HEK293 (cell line): ENCODE measurements at regions not wholly inside any gene's neighbourhood (a gene's known extent, or its start where the extent isn't known, plus 50 kb on each side); places are given as distances from the start of the nearest gene placed in this dataset.

Source experiments
- CTCF ChIA-PET: fragments of 350-600 bp; formaldehyde crosslinking; extraction: SDS; loops from one replicate; lab custom pipeline; 2021; ENCODE audit warnings: antibody characterized with exemption; lab: Yijun Ruan, JAX
- POLR2A ChIA-PET: fragments of 300-600 bp; formaldehyde crosslinking; extraction: SDS; loops from one replicate; lab custom pipeline; 2020; ENCODE audit warnings: antibody characterized with exemption, inconsistent platforms; lab: Yijun Ruan, JAX
- H3K27ac ChIP-seq: fragments of 200-500 bp; sonication (Bioruptor generic); 2 replicates; pipeline ENCODE4 v1.5.1; 2014; ENCODE audit warnings: low read depth, low read length, control low read depth, inconsistent platforms; ENCODE audit errors: extremely low read depth
- H3K36me3 ChIP-seq, 2 experiments: fragments of 200-500 bp in 1 of 2; sonication (Bioruptor generic) in 1 of 2; 1 replicate in 1 of 2; 2 replicates in 1 of 2; pipeline ENCODE4 v1.5.1; 2014 to 2017; ENCODE audit warnings: inconsistent platforms in 2 of 2, low read length in 2 of 2; ENCODE audit not compliant: control insufficient read depth in 2 of 2, insufficient read depth in 1 of 2
- H3K4me1 ChIP-seq: fragments of 200-500 bp; sonication (Bioruptor generic); 2 replicates; pipeline ENCODE4 v1.5.1; 2014; ENCODE audit warnings: mild to moderate bottlenecking, low read length, inconsistent platforms; ENCODE audit not compliant: control insufficient read depth, insufficient read depth
- H3K4me3 ChIP-seq: 2 replicates; pipeline ENCODE4 v1.5.1; 2011; ENCODE audit warnings: low read depth, mild to moderate bottlenecking, control low read depth, low read length, moderate library complexity
- H3K9me3 ChIP-seq: fragments of 200-500 bp; sonication (Bioruptor generic); 2 replicates; pipeline ENCODE4 v1.5.1; 2014; ENCODE audit warnings: low read depth, low read length, inconsistent platforms; ENCODE audit not compliant: control insufficient read depth, insufficient read depth
- BCL11B ChIP-seq: fragments of 450-650 bp; formaldehyde crosslinking; IDR thresholded peaks from 2 replicates; pipeline ENCODE4 v1.5.1; 2016; ENCODE audit warnings: low read depth, missing biosample characterization, missing genetic modification characterization
- GLI4 ChIP-seq: fragments of 450-650 bp; formaldehyde crosslinking; IDR thresholded peaks from 2 replicates; pipeline ENCODE4 v1.5.1; 2016; ENCODE audit warnings: missing biosample characterization, missing genetic modification characterization
- KLF9 ChIP-seq: fragments of 450-650 bp; formaldehyde crosslinking; IDR thresholded peaks from 2 replicates; pipeline ENCODE4 v1.5.1; 2016; ENCODE audit warnings: missing biosample characterization, missing genetic modification characterization, low read depth
- MYNN ChIP-seq: fragments of 450-650 bp; formaldehyde crosslinking; IDR thresholded peaks from 2 replicates; pipeline ENCODE4 v1.5.1; 2016; ENCODE audit warnings: missing biosample characterization, missing genetic modification characterization, borderline replicate concordance
- OVOL3 ChIP-seq: fragments of 450-650 bp; formaldehyde crosslinking; IDR thresholded peaks from 2 replicates; pipeline ENCODE4 v1.5.1; 2016; ENCODE audit warnings: missing biosample characterization, missing genetic modification characterization
- TCF7L2 ChIP-seq: IDR thresholded peaks from 2 replicates; pipeline ENCODE4 v1.6.1; 2011; ENCODE audit warnings: low read depth, mild to moderate bottlenecking, inconsistent platforms, low read length, moderate library complexity, borderline replicate concordance
- ZBTB17 ChIP-seq: fragments of 450-650 bp; formaldehyde crosslinking; IDR thresholded peaks from 2 replicates; pipeline ENCODE4 v1.5.1; 2016; ENCODE audit warnings: missing biosample characterization, missing genetic modification characterization
- ZBTB7A ChIP-seq: fragments of 450-650 bp; formaldehyde crosslinking; IDR thresholded peaks from 2 replicates; pipeline ENCODE4 v1.5.1; 2016; ENCODE audit warnings: low read depth, missing biosample characterization, missing genetic modification characterization
- ZNF174 ChIP-seq: fragments of 450-650 bp; formaldehyde crosslinking; IDR thresholded peaks from 2 replicates; pipeline ENCODE4 v1.5.0; 2017; ENCODE audit warnings: missing biosample characterization, mild to moderate bottlenecking, missing genetic modification characterization
- ZNF2 ChIP-seq: fragments of 450-650 bp; formaldehyde crosslinking; IDR thresholded peaks from 2 replicates; pipeline ENCODE4 v1.5.1; 2016; ENCODE audit warnings: missing biosample characterization, missing genetic modification characterization
- ZNF202 ChIP-seq: fragments of 450-650 bp; formaldehyde crosslinking; IDR thresholded peaks from 2 replicates; pipeline ENCODE4 v1.5.1; 2016; ENCODE audit warnings: missing biosample characterization, missing genetic modification characterization, borderline replicate concordance
- ZNF248 ChIP-seq: fragments of 450-650 bp; formaldehyde crosslinking; IDR thresholded peaks from 2 replicates; pipeline ENCODE4 v1.5.1; 2017; ENCODE audit warnings: missing biosample characterization, missing genetic modification characterization
- ZNF266 ChIP-seq: fragments of 450-650 bp; formaldehyde crosslinking; IDR thresholded peaks from 2 replicates; pipeline ENCODE4 v1.5.1; 2016; ENCODE audit warnings: missing biosample characterization, missing genetic modification characterization, low read depth
- ZNF473 ChIP-seq: fragments of 450-650 bp; formaldehyde crosslinking; IDR thresholded peaks from 2 replicates; pipeline ENCODE4 v1.5.1; 2017; ENCODE audit warnings: missing biosample characterization, missing genetic modification characterization
- ZNF514 ChIP-seq: fragments of 450-650 bp; formaldehyde crosslinking; IDR thresholded peaks from 2 replicates; pipeline ENCODE4 v1.5.1; 2016; ENCODE audit warnings: missing biosample characterization, missing genetic modification characterization
- ZNF530 ChIP-seq: fragments of 450-650 bp; formaldehyde crosslinking; IDR thresholded peaks from 2 replicates; pipeline ENCODE4 v1.5.1; 2016; ENCODE audit warnings: low read depth, missing biosample characterization, missing genetic modification characterization
- ZNF624 ChIP-seq: fragments of 450-650 bp; formaldehyde crosslinking; IDR thresholded peaks from 2 replicates; pipeline ENCODE4 v1.5.1; 2017; ENCODE audit warnings: missing biosample characterization, missing genetic modification characterization
- ZNF660 ChIP-seq: fragments of 450-650 bp; IDR thresholded peaks from 2 replicates; pipeline ENCODE4 v1.5.1; 2018; ENCODE audit warnings: missing biosample characterization, mild to moderate bottlenecking, missing genetic modification characterization
- ZNF664 ChIP-seq: fragments of 450-650 bp; formaldehyde crosslinking; IDR thresholded peaks from 2 replicates; pipeline ENCODE4 v1.5.1; 2016; ENCODE audit warnings: missing biosample characterization, missing genetic modification characterization
- TF ChIP-seq, protein P1 (sequence below): fragments of 450-650 bp; formaldehyde crosslinking; IDR thresholded peaks from 2 replicates; pipeline ENCODE4 v1.5.1; 2016; ENCODE audit warnings: missing biosample characterization, missing genetic modification characterization
- TF ChIP-seq, protein P2 (sequence below): fragments of 450-650 bp; formaldehyde crosslinking; IDR thresholded peaks from 2 replicates; pipeline ENCODE4 v1.5.1; 2016; ENCODE audit warnings: missing biosample characterization, missing genetic modification characterization
- TF ChIP-seq, protein P3 (sequence below): fragments of 450-650 bp; formaldehyde crosslinking; IDR thresholded peaks from 2 replicates; pipeline ENCODE4 v1.5.1; 2016; ENCODE audit warnings: missing biosample characterization, missing genetic modification characterization, borderline replicate concordance
- TF ChIP-seq, protein P4 (sequence below): fragments of 450-650 bp; formaldehyde crosslinking; IDR thresholded peaks from 2 replicates; pipeline ENCODE4 v1.5.1; 2016; ENCODE audit warnings: missing biosample characterization, missing genetic modification characterization

DNA sequence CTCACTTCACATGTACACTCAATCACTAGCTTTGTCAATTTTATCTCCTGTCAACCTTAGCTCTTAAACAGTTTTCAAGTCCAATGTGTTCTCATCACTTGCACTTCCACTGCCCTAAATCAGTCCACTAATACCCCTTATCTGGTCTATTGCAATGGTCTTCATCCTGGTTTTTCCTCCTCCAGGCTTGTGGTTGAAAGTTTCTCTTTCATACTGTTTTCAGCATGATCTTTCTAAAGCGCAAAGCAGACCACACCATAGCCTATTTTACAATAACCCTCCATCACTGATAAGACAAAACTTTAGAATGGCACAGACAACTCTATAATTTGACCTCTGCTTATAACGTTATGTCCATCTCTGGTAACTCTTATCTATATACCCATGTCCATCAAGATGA is 62.0 kb upstream of the DDHD1 start:
- TF ChIP-seq OVOL3 (tag by site-specific recombination) (no peak), MYNN (tag by site-specific recombination) (no peak), KLF9 (tag by site-specific recombination) (no peak), ZNF248 (no peak), GLI4 (no peak), ZNF202 (tag by site-specific recombination) (no peak), ZNF266 (tag by site-specific recombination) (no peak), ZBTB17 (no peak)
- TF ChIP-seq, protein P1, sequence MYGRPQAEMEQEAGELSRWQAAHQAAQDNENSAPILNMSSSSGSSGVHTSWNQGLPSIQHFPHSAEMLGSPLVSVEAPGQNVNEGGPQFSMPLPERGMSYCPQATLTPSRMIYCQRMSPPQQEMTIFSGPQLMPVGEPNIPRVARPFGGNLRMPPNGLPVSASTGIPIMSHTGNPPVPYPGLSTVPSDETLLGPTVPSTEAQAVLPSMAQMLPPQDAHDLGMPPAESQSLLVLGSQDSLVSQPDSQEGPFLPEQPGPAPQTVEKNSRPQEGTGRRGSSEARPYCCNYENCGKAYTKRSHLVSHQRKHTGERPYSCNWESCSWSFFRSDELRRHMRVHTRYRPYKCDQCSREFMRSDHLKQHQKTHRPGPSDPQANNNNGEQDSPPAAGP (tag by site-specific recombination): no peak
- Histone ChIP-seq H3K4me1 (no peaks in the 10 kb centered on the region), H3K4me3 (no peak overlapping the region), H3K9me3 (no peaks in the 10 kb centered on the region), H3K36me3 (no peaks in the 10 kb centered on the region), H3K27ac (no peak overlapping the region)
- ChIA-PET CTCF (interaction anchor here (0.5 to 1.4 kb wide), 2 partner anchors 81 to 251 kb away, joined by 3 to 4 read pairs; no protein-coding TSS in a partner anchor), POLR2A (no interaction called here)

DNA sequence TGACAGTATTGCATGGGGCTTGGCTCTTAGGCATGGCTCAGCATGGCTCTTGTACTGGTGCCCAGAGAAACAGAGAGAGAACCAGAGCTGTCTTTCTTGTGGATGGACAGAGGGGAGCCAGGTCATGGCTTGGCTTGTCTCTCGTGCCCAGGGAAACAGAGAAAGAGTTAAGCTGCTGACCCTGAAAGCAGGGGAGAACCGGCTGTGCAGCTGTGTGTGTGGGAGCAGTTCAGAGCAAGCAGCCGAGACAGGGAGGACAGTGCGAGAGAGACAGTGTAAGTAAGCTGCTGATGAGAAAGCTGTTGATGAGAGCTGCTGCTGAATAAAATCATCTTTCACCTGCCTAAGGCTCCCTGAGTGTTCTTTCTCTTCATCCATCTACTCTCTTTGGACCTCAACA is 61.3 kb upstream of the DDHD1 start:
- no peak overlapping the region for H3K4me3 ChIP-seq
- CTCF ChIA-PET: interaction anchor here (0.6 to 1.4 kb wide), 2 partner anchors 9 to 81 kb away, joined by 4 read pairs; no protein-coding TSS in a partner anchor
- TF ChIP-seq ZNF664 (tag by site-specific recombination) (no peak), ZNF174 (no peak), TCF7L2 (no peak), ZBTB7A (tag by site-specific recombination) (no peak)
- H3K27ac ChIP-seq: no peak overlapping the region
- H3K4me1 ChIP-seq: no peaks in the 10 kb centered on the region
- no peaks in the 10 kb centered on the region for H3K36me3 ChIP-seq
- POLR2A ChIA-PET: no interaction called here
- H3K9me3 ChIP-seq: no peaks in the 10 kb centered on the region

DNA sequence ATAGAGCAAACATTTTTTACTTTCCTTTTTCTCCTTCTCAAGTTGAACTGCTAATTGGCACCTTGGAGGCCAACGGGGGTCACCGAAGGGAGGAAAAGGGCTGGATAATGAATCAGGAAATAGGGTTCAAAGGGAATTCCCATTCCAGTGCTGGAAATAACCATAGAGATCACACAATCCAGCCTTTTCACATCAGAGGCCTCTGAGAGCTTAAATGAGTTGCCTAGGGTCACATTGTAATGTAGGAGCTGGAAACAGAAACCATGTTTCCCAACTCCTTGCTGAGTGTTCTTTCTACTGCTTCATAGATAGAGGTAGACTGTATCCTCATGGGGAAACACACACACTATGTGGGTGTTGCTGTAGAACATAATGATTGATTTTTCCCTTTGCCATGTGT is 60.6 kb upstream of the DDHD1 start:
- TF ChIP-seq ZNF530 (no peak), BCL11B (no peak), ZNF624 (tag by site-specific recombination) (no peak), ZNF514 (tag by site-specific recombination) (no peak)
- TF ChIP-seq, protein P2, sequence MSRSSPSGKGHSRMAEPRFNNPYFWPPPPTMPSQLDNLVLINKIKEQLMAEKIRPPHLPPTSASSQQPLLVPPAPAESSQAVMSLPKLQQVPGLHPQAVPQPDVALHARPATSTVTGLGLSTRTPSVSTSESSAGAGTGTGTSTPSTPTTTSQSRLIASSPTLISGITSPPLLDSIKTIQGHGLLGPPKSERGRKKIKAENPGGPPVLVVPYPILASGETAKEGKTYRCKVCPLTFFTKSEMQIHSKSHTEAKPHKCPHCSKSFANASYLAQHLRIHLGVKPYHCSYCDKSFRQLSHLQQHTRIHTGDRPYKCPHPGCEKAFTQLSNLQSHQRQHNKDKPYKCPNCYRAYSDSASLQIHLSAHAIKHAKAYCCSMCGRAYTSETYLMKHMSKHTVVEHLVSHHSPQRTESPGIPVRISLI: no peak
- H3K36me3 ChIP-seq: no peaks in the 10 kb centered on the region
- no peak overlapping the region for H3K27ac ChIP-seq
- ChIA-PET POLR2A (no interaction called here), CTCF (interaction anchor here (0.6 kb wide), 1 partner anchor 9 kb away, joined by 4 read pairs; no protein-coding TSS in a partner anchor)
- H3K9me3 ChIP-seq: no peaks in the 10 kb centered on the region
- H3K4me1 ChIP-seq: no peaks in the 10 kb centered on the region
- no peak overlapping the region for H3K4me3 ChIP-seq

DNA sequence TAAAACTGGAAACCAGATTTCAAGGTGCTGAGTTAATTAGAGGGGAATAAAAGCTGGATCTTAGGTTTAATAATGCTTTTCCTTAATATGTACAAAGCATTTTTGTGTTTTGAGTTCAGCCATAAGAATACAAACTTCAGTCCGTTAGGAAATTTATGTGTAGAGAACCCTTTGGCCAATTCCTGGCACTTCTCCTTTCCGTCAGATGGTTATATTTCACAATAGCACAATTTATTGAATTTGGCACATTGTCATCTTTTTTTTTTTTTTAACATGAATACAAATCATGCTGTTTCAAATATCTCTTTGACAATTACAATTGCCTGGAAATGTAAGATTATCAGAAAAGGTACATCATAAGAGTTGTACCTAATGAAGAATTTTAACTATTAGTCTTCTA is 56.2 kb upstream of the DDHD1 start:
- Histone ChIP-seq H3K9me3 (no peaks in the 10 kb centered on the region), H3K4me3 (no peak overlapping the region), H3K36me3 (no peaks in the 10 kb centered on the region), H3K4me1 (no peaks in the 10 kb centered on the region), H3K27ac (no peak overlapping the region)
- ChIA-PET CTCF (no interaction called here), POLR2A (no interaction called here)
- TF ChIP-seq ZBTB17: no peak
- TF ChIP-seq, protein P3, sequence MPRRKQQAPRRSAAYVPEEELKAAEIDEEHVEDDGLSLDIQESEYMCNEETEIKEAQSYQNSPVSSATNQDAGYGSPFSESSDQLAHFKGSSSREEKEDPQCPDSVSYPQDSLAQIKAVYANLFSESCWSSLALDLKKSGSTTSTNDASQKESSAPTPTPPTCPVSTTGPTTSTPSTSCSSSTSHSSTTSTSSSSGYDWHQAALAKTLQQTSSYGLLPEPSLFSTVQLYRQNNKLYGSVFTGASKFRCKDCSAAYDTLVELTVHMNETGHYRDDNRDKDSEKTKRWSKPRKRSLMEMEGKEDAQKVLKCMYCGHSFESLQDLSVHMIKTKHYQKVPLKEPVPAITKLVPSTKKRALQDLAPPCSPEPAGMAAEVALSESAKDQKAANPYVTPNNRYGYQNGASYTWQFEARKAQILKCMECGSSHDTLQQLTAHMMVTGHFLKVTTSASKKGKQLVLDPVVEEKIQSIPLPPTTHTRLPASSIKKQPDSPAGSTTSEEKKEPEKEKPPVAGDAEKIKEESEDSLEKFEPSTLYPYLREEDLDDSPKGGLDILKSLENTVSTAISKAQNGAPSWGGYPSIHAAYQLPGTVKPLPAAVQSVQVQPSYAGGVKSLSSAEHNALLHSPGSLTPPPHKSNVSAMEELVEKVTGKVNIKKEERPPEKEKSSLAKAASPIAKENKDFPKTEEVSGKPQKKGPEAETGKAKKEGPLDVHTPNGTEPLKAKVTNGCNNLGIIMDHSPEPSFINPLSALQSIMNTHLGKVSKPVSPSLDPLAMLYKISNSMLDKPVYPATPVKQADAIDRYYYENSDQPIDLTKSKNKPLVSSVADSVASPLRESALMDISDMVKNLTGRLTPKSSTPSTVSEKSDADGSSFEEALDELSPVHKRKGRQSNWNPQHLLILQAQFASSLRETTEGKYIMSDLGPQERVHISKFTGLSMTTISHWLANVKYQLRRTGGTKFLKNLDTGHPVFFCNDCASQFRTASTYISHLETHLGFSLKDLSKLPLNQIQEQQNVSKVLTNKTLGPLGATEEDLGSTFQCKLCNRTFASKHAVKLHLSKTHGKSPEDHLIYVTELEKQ (tag by site-specific recombination): no peak
- TF ChIP-seq ZNF2 (tag by site-specific recombination): no peak
- TF ChIP-seq ZNF660 (tag by site-specific recombination): no peak
- no peak for TF ChIP-seq ZNF473 (tag by site-specific recombination)
- TF ChIP-seq, protein P4, sequence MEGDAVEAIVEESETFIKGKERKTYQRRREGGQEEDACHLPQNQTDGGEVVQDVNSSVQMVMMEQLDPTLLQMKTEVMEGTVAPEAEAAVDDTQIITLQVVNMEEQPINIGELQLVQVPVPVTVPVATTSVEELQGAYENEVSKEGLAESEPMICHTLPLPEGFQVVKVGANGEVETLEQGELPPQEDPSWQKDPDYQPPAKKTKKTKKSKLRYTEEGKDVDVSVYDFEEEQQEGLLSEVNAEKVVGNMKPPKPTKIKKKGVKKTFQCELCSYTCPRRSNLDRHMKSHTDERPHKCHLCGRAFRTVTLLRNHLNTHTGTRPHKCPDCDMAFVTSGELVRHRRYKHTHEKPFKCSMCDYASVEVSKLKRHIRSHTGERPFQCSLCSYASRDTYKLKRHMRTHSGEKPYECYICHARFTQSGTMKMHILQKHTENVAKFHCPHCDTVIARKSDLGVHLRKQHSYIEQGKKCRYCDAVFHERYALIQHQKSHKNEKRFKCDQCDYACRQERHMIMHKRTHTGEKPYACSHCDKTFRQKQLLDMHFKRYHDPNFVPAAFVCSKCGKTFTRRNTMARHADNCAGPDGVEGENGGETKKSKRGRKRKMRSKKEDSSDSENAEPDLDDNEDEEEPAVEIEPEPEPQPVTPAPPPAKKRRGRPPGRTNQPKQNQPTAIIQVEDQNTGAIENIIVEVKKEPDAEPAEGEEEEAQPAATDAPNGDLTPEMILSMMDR: no peak
